ENCODE measurements at regions not wholly inside any gene's neighbourhood (a gene's known extent, or its start where the extent isn't known, plus 50 kb on each side); places are given as distances from the start of the nearest gene placed in this dataset.

DNA sequence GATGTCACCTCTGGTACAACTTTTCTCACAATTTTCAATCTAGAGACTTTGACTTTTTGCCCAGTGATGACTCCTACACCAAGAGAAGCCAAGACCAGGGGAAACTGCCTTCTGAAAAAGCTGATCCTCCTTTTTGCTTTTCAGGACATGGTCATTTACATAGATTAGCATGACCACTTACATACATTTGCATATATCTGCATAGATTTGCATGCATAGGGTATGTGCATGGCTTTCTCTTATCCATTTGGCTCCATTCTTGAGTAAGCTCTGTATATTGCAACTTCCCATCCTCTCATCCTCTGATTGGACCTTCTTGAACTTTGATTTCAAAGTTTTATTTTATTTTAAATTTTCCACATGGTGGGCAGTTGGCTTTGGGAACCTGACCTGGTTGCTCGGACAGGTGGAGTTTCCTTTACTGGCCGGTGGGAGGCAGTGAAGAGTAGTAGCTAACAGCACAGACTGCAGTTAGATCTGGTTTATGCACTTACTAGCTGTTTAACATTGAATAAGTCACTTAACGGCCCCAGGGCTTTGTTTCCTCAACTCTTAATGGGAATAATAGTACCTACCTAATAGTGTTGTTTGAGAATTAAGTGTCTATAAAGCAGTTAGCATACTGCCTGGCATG lies 92.9 kb downstream of the GPR139 start:
- TF ChIP-seq, protein P1, sequence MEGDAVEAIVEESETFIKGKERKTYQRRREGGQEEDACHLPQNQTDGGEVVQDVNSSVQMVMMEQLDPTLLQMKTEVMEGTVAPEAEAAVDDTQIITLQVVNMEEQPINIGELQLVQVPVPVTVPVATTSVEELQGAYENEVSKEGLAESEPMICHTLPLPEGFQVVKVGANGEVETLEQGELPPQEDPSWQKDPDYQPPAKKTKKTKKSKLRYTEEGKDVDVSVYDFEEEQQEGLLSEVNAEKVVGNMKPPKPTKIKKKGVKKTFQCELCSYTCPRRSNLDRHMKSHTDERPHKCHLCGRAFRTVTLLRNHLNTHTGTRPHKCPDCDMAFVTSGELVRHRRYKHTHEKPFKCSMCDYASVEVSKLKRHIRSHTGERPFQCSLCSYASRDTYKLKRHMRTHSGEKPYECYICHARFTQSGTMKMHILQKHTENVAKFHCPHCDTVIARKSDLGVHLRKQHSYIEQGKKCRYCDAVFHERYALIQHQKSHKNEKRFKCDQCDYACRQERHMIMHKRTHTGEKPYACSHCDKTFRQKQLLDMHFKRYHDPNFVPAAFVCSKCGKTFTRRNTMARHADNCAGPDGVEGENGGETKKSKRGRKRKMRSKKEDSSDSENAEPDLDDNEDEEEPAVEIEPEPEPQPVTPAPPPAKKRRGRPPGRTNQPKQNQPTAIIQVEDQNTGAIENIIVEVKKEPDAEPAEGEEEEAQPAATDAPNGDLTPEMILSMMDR (conservative IDR thresholded peaks at IDR 0.05; ENCODE audit: low read depth, low read length): peak; percentile 63
- no peak for DNase-seq (ENCODE audit: low read depth)
- no peak overlapping the region for H3K4me3 ChIP-seq (ENCODE audit: low read depth, low read length)

DNA sequence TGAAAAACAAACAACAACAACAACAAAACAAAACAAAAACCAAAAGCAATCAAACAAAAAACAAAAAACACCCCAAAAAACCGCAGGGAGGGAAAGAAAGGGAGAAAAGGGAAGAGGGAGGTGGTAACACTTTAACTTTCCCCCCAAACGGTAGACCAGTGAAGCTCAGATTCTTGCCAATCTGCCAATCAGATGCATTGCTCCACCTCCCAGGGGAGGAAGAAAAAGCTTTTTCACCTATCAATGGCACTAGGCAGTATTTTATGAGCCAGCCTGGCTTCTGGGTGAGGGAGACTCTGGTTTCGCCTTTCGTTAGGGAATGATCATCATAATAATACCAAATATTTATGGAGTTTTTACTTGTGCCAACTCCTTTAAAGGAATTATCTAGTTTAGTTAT lies 94.1 kb downstream of the GPR139 start:
- no peak for DNase-seq (ENCODE audit: low read depth)
- TF ChIP-seq, protein P1 (conservative IDR thresholded peaks at IDR 0.05; ENCODE audit: low read depth, low read length): no peak
- H3K4me3 ChIP-seq (ENCODE audit: low read depth, low read length): no peak overlapping the region

DNA sequence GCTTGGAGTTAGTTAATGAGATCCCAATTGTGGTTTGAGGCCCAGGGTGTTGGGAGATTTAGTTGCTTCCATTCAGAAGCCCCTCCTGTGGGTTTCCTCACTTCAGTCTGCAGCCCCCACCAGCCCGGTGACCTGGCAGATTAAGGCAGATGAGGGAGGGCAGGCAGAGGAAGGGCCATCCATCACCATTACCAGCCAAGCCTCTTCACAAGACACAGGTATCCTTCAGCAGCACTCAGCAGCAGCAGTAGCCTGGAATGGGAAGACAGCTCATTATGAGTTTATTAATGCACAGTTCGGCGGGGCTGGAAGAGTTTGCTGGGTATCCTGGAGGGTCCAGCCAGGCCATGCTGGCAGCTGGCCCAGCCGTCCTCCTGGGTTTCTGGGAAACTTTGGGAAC lies 90.0 kb upstream of the GPRC5B start:
- no peak overlapping the region for H3K4me3 ChIP-seq (ENCODE audit: low read depth, low read length)
- DNase-seq (ENCODE audit: low read depth): no peak
- TF ChIP-seq, protein P1 (conservative IDR thresholded peaks at IDR 0.05; ENCODE audit: low read depth, low read length): no peak

DNA sequence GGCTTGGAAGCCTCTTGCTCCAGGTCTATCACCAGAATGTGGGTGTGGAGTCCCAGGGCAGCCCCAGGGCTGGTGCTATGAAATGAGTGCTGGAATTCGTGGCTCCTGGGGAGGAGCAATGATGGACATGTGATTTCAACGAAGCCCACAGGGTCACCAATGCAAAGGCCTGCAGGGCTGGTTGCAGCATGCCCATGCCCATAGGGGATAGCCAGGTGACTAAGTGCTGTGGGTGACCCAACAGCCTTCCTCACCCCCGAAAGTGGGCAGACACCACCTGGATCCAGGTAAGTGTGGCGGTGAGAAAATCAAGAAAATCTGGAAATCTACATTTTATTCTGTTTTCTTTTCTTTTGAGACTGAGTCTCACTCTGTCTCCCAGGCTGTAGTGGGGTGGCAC lies 87.5 kb upstream of the GPRC5B start:
- no peak for DNase-seq (ENCODE audit: low read depth)
- TF ChIP-seq, protein P1 (conservative IDR thresholded peaks at IDR 0.05; ENCODE audit: low read depth, low read length): no peak
- no peak overlapping the region for H3K4me3 ChIP-seq (ENCODE audit: low read depth, low read length)

DNA sequence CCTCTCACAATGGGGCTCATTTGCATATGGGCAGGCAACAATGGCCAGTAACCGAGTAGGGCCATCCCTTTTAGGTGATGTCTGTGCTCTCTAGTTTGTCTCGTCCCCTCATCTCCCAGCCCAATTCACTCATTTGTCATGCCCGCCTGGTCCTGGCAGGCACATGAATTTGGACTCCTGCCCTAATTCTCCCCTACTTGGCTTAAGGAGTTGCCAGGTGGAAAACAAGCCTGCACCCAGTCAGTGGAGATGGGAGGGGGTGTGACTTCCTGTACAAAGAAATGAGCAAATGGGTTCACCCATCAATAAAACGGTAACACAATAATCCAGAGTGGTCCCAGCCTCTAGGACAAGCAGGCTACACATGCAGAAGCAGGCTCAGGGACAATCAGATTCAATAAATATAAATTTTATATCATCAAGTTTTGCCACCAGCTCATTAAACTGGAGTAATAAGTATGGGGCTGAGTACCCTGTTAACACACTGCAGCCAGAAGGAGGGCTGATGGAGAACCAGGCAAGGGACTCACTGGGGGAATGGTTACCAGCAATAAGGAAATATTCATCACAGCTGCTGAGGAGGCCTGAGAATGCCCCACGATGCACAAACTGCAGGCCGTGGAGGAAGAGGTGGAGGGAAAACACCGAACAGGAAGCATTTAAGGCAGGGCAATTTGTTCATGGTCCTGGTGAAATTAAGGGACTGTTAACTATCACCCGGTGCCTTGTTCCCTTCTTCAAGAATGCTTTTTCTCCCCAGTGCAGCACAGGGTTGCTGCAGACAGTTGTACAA lies 84.4 kb upstream of the GPRC5B start:
- no peak for DNase-seq (ENCODE audit: low read depth)
- TF ChIP-seq, protein P1 (conservative IDR thresholded peaks at IDR 0.05; ENCODE audit: low read depth, low read length): no peak
- H3K4me3 ChIP-seq (ENCODE audit: low read depth, low read length): no peak overlapping the region

DNA sequence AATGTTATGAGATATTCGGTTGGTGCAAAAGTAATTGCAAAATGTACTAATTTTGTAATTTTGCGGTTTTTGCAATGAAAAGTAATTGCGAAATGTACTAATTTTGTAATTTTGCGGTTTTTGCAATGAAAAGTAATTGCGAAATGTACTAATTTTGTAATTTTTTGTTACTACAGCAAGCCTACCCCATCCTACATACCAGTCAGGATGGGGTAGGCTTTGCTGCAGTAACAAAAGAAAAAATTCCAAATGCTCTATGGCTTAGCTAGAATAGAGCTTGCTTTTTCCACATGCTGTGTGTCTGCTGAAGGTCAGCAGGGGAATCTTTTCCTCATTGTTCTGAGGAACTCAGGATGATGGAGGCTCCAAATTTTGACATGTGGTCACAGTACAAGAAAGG lies 83.3 kb upstream of the GPRC5B start:
- H3K4me3 ChIP-seq (ENCODE audit: low read depth, low read length): no peak overlapping the region
- no peak for DNase-seq (ENCODE audit: low read depth)
- TF ChIP-seq, protein P1 (conservative IDR thresholded peaks at IDR 0.05; ENCODE audit: low read depth, low read length): no peak
